NCI-H69 (cell line): ENCODE measurements at regions not wholly inside any gene's neighbourhood (a gene's known extent, or its start where the extent isn't known, plus 50 kb on each side); places are given as distances from the start of the nearest gene placed in this dataset.
"Not testable (repeated sequence)": the region's sequence is repeated elsewhere in the genome, so short reads cannot be mapped to it uniquely, and the experiment has no call there.

ENCODE experiments used
- DNase-seq: peaks from one replicate; lab custom pipeline; 2025; lab: John Stamatoyannopoulos, UW

DNA sequence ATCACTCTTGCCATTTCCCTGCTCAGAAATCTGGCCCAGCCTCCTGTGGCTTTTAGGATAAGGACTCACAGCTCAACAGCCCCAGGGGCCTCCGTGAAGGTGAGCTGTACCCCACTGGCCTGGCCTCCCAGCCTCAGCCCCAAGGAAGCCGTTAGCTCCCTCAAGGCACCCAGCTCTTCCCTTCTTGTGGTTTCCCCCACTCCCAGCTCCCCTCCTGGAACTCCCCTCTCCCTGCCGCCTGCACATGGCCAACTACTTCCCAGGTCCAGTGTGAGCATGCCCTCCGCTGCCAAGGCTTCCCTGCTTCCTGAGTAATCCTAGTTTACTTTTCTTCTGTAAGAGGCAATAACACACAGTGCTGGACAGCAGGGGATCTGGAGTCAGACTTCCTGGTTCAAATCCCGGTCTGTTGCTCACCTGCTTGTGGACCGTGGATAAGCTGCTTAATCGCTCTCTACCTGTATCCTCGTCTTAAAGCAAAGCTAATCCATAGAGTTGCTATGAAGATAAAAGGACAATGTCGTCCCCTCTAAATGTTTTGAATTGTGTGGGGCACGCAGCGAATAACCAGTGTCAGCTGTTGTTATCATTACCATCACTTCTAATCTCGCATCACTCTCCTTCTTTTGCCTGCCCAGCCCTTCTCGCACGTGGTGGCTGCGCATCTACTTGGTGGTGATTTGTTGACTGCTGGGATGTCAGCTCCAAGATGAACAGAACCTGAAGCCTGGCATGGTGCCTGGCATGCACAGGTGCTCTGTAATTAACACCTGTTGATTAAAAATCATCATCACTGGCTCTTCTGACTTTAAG lies 86.6 kb downstream of the C5orf15 start:
- peak; percentile 96 for DNase-seq

DNA sequence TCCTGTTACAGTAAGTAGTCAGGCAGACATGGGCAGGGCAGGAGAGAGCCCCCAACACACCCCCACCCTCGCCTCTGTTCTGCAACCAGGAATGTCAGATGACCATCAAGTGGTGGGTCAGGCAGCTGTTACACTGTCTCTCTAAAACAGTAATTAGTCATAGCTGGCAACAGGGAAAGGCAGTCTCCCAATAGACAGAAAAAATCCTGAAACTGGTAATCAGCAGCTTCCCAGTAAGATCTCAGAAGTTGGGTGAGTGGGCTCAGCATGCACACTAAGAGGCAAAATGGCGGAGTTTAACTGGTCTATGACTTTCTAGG lies 90.2 kb downstream of the C5orf15 start:
- no peak for DNase-seq

DNA sequence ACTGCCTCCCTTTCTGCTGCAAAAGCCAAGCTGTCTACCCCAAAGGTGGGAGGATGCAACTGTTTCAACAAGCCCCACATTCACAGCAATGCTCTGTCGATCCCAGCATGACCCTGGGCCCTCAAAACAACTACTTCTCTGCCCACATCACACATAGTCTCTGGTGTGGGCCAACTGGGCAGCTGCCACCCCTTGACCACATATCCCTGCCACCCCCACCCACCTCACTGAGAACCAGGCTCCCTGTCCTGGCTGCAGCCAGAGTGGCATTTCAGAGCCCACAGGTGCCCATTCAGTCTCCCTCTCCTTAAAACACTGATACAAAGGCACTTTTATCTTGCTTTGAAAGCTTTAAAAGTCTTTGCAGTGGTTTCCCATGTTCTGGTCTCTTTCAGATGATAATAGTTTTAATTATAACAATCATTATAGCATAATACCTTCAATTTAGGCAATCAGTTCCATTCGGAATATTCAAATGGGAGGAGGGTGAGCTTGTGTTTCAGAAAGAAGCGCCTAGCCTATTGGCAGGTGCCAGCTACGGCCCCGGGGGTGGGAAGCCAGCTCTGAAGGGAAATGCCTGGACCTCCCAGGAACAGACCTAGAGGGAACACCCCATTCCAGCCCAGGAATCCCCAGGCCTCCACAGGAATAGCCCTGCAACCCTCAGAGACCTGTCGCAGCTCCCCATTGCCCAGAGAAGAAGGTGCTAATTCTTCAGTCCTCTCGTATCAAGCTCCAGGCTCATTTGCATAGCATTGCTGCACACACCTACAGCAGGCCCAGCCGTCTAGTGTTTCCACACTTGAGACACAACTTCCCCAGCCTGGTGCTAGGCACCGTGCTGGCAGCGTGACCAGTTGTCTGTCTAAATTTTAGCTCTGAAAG lies 90.8 kb downstream of the C5orf15 start:
- DNase-seq = peak; percentile 60

DNA sequence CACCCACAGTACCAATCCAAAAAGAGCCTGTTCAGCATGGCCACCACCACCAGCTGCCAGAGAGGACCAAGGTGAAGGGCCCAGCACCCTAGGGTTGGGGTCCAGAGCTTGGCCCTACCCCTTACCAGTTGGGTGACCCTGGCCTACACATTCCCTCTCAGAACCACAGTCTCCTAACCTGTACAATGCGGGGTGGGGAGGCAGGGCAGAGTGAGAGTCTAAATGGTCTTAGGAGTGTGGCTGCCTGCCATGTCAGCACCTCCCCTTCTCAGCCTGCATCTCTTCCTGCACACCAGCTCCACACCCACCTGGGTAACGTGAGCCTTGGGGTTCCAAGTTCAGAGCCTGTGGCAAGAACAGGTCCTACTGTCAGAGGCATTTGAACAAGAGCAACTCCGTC lies 92.2 kb downstream of the C5orf15 start:
- DNase-seq = no peak

DNA sequence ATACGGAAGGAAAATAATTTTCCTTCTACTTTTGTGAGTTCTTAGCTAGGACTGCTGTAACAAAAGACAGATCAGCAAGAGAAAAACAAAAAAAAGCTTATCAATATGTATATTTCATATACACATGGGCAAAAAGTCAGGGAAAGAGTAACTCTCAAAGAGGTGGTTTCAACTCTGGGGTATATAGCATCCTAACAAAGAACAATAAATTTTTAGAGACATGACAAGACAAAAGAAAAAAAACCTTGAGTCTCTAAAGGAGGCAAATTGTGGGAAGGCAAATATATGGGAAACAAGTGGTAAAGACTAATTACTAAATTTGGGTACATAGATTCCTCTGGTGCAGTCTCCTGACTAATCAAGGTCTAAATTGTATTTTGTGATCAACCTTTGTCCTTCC lies 93.2 kb downstream of the C5orf15 start:
- DNase-seq = no peak

DNA sequence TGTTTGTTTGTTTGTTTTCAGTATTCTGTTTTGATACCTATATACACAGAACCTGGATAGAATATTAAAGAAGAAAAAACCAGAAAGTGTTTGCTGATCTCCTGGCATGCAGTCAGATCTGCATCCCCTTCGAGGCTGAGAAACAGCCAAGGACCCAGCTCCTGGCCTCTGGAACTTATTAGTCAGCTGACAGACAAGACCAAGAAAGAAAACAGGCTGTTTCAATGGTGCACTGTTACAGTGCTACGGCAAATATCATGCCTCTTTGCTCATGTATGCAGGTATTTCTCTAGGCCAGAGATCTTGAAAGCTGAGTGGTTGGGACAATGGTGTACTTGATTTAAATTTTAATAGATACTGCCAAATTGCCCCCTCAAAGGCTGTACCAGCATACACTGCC lies 95.0 kb downstream of the C5orf15 start:
- DNase-seq = peak; percentile 42

DNA sequence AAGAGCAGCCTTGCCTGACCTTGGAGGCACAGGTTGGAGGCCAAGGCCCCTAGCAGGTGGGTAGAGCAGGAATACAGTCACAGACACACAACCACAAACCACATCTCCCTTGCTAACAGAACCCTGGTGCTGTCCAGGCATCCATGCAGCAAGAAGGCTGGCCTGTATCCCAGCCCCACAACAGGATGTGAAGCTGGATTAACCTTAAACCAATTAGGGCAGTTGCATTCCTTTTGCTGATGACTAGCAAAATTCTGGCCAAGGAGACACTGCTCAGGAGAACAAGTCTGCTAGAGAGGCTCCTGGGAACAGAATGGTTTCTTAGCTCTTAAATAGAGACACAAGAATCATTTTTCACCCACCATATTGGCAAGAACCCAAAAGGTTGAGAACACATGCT lies 97.8 kb downstream of the C5orf15 start:
- peak; percentile 47 for DNase-seq

DNA sequence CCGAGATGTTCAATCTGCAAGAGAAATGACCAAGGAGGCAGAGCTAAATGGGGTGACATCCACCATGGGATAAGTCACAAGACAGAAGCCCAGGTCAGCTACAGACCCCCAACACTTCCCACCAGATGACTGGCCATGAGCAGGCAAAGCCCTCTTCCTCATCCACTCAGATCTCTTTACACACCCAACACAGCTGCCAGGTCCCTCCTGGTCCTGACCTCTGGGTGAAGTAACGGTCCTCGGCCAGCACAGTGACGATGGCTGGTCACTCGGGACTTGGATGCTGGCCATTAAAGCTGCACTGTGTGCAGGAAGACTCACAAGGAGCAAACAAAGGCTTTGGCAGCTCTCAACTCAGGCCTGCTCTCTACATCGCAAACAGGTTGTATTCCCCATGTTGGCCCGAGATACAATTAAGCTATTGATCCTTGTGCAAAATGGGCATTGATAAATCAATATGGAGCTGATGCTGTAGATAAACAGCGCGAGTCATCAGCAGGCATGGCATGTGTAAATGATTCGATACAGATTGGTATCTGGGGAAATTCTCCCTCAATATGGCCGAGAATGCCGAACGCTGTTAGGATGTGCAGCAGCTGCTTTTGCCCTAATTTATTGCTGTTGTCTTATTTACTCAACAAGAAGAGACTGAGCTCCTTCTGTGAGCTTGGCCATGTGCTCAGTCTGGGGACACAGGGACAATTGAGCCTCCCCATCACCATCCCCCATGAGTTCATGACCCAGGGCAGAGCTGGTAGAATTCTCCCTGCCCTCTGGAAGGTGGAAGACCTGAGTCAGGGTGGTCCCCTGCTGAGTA lies 98.7 kb downstream of the C5orf15 start:
- DNase-seq = peak; percentile 61

DNA sequence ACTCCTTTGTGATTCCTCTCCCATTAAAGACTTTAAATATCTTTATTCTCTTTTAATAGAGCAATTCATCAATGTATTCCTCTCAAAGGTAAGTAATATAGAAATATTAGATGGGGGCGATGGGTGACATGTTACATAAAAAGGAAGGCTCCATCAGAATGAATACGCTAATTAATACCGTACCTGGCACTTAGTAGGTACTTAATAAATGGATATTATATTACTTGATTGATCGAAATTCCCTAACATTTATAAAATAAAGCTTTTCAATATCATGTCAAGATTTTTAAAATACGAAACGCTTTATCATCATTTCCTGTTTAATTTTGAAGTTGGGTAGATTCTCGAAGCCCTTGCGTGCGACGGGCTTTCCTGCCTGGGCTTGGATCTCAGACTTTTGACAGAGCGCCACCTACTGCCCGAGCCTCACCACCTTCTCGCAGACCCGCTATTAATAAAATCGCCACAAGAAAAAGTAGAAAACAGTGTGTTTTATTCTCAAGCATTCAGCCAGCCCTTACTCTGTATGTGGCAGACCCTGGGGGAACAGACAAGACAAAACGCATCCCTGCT lies 99.4 kb downstream of the C5orf15 start:
- peak; percentile 71 for DNase-seq

DNA sequence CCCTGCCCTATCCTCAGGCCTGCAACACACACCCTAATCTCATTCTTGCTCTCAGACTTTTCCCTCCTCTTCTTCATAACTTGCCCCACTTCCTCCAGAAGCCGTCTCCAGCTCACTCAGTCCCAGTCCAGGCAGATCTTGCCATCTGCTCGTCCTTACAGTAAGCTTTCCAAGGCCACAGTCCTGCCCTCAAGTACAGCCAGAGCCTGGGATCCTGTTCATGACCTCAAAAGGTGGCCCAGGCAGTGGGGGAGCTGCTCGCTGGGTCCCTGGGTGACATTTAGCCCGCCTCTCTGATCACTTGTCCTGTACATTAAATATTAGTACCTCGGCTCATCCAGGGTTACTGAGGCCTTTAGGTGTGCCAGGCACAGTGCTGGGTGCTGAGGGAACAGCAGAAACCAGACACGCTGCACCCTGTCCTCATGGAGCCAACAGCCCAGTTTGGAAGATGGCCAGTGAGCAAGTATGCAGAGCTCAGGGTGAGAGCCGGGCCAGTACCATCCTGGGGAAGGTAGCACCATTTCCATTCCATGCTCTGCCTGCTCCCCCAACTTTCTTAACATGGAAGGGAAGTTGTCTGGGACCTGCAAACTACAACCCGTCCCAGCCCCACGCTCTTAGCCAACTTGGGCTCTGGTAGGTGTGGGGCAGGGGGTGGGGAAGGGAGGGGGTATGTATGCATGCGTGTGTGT lies 100.4 kb downstream of the C5orf15 start:
- no peak for DNase-seq

DNA sequence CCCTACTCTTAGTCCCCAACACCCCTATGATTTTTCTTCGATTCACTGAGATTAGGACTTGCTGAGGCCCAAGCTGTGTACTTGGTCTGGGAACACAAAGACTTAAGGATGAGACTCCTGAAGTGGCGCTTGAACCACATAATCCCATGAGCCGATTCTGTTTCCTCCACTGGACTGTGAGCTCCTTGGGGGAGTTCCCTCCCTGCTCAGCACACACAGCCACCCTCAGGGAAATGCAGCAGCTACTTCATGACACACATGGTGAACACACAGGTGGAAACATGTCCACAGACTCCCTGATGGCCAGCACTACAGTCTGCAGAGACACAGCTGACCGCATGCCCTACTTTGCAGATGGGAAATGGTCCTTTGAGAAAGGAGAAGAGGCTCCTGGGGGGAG lies 101.1 kb downstream of the C5orf15 start:
- DNase-seq = no peak

DNA sequence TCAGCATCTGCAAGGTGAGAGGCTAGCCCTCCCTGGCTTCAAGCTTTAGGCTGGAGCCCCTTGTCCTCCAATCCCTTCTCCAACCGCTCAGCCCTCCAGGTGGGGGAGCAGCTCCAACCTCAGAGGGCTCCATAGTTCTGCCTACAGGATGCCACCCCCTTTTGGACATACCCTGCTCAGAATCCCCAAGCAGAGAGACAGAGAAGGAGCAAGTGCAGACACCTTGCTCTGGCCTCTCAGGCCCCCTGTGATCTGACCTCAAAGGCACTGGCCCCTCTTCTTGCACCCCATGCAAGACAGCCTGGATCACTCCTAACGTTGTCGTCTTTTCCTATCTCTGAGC lies 101.6 kb downstream of the C5orf15 start:
- DNase-seq = no peak

DNA sequence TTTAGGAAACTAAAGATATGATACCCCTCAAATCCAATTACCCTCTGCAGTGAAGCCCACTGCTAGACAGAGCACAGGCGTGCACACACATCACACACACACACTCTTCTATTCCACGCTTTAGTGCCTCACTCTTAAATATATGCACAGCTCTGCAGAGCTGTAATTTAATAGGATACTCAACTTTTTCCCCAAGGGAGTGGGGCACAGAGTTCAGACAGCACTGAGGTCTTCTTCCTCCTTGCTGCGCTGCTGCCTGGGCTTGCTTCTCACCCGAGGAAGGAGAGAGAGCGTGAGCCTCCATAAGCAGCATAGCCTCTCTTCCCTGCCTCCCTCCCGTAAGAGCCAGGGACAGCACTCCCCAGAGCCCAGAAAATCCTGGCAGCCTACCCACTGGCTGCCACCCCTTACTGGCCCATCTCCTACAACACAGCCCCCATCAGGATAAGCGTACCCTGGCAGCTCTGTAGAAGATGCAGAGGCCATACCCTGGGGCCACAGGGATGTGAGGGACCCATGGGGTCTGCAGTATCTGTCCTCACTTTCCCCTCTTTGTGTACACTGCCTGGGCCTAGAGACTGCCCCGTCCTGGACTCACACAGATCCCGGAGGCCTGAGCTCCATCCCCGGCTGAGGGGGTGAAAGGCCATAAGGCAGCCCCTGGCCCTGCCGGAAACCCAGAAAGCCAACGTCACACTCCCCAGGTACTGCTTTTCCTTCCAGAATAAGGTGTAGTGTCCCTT lies 102.1 kb downstream of the C5orf15 start:
- peak; percentile 48 for DNase-seq

DNA sequence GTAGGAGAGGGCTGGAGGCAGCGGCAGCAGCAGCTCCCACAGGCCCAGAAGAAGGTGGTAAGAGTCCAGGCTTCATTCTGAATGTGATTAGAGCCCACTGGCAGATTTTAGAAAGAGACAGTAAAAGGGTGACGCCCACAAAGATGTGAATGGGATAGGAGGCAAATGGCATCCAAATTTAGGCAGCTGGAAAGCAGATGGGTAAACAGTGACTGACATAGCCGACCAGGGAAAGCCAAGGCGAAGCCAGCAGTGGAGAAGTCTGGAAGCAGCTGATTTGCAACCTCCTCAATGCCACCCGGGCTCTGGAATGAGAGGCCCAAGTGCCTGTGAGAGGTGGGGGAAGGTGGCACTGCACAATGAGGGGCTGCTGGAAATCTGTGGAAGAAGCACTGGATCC lies 103.3 kb downstream of the C5orf15 start:
- DNase-seq = no peak

DNA sequence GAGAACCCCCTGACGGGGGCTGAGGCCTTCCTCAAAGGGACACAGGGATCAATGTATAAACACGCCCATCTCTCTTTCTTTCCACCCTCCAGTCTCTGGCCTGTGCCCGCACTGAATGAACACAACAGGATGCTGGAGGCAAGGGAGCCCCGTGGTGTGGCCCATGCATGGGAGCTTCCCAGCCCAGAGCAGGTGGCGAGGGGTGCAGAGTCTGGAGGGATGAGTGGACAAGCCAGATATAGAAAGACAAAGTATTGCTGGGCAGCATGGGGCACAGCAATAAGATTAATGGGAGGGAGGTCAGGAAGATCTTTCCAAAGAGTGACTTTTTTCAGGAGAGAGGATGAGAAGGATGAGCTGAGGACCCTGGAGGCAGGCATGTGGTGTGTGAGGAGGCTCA lies 103.7 kb downstream of the C5orf15 start:
- no peak for DNase-seq

DNA sequence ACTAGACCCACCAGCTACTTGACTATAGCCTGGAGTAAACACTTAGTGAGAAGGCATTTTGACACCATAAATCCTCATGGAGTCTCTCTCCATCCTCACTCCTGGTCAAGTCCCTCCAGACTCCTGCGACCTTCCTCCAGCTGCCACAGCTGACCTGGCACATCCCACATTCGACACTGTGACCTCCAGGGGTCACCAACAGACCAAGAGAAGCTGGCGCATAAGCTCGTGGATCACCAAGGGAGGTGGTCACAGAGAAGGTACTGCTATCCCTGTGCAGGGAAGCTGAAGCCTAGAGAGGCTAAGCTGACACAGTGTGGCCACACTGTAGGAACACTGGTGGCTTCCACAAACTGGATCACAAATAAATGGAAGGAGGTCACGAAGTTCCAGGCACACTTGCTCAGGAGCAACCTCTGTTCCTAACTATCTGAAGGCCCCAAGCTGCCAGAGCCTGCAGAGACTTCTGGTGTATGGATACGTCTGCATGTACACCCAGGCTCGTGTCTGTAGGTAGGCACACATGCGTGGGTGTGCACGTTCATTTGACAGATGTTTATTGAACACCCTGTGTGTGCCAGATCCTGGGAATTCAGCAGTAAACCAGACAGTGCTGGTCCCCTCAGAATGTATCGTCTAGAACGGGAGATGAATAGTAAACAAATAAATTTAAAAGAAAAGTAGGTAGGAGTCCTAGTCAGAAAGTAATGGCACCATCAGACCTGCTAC lies 104.4 kb downstream of the C5orf15 start:
- no peak for DNase-seq

DNA sequence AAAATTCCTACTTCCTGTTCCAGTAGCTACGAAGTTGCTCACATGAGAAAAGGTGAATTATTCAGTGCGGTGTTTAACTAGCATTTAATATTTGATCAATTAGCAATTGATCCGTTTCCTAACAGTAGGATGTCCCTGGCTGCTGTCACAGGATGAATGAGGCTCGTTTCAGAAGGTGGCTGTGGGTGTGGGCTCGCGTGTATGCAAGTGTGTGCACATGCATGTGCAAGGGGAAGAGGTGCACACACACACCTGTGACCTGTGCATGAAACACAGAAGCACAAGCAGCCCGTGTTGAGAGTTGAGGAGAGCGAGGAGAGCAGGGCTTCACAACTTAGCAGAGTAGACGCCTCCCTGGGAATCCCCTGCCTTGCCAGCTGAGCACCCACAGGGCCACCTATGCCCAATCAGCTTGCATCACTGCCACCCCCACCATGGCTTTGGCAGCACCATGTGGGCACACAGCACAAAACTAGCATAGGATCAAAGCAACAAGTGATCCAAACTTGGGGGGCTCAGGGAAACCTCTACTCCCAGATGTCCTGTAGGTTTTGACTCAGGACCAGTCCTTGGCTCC lies 107.2 kb downstream of the C5orf15 start:
- no peak for DNase-seq

DNA sequence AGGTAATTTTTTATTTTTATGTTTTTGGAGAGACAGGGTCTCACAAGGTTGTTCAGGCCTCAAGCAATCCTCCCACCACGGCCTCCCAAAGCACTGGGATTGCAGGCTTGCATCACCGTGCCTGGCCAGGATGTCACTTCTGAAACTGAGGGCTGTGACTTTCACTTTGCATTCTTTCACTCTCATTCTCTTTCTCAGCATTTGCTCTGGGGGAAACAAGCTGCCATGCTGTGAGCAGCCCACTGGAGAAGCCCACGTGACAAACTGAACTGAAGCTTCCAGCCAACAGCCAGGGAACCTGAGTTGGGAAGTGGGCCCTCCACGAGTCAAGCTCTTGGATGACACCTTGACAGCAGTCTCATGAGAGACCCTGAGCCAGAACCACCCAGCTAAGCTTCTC lies 109.4 kb downstream of the C5orf15 start:
- DNase-seq = no peak

DNA sequence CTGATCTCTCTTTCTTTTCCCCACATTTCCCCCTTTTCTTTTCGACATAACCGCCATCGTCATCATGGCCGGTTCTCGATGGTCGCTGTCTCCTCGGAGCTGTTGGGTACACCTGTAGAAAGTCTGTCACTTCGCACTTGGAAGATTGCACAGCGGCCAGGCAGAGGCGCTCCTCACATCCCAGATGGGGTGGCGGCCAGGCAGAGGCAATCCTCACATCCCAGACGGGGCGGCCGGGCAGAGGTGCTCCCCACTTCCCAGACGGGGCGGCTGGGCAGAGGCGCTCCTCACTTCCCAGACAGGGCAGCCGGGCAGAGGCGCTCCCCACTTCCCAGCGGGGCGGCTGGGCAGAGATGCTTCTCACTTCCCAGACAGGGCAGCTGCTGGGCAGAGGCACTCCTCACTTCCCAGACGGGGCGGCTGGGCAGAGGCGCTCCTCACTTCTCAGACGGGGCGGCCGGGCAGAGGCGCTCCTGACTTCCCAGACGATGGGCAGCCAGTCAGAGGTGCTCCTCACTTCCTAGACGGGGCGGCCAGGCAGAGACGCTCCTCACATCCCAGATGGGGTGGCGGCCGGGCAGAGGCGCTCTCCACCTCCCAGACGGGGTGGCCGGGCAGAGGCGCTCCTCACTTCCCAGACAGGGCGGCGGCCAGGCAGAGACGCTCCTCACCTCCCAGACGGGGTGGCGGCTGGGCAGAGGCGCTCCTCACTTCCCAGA lies 110.7 kb downstream of the C5orf15 start:
- not testable (repeated sequence) for DNase-seq
